GM12865 (cell line): ENCODE measurements at regions not wholly inside any gene's neighbourhood (a gene's known extent, or its start where the extent isn't known, plus 50 kb on each side); places are given as distances from the start of the nearest gene placed in this dataset.

Source experiments
- DNase-seq: peaks from one replicate; pipeline ENCODE4 v3.0.0; 2010; ENCODE audit warnings: low read depth
- H3K4me3 ChIP-seq: 2 replicates; pipeline ENCODE4 v1.5.1; 2011; ENCODE audit warnings: mild to moderate bottlenecking, low read depth, low read length, control low read depth
- TF ChIP-seq, protein P1 (sequence below): IDR thresholded peaks from 2 replicates; pipeline ENCODE4 v1.5.1; 2011; ENCODE audit warnings: low read length, control low read depth, low read depth, inconsistent platforms; ENCODE audit not compliant: insufficient read depth; ENCODE audit errors: missing control alignments

- TF ChIP-seq, protein P1, sequence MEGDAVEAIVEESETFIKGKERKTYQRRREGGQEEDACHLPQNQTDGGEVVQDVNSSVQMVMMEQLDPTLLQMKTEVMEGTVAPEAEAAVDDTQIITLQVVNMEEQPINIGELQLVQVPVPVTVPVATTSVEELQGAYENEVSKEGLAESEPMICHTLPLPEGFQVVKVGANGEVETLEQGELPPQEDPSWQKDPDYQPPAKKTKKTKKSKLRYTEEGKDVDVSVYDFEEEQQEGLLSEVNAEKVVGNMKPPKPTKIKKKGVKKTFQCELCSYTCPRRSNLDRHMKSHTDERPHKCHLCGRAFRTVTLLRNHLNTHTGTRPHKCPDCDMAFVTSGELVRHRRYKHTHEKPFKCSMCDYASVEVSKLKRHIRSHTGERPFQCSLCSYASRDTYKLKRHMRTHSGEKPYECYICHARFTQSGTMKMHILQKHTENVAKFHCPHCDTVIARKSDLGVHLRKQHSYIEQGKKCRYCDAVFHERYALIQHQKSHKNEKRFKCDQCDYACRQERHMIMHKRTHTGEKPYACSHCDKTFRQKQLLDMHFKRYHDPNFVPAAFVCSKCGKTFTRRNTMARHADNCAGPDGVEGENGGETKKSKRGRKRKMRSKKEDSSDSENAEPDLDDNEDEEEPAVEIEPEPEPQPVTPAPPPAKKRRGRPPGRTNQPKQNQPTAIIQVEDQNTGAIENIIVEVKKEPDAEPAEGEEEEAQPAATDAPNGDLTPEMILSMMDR: no peak
- H3K4me3 ChIP-seq: no peak overlapping the region
- no peak for DNase-seq
Observed at GRCh38 chr15:61769557-61769956, 290.7 kb downstream of the VPS13C start.

GRCh38 chr15:61768131-61768530, 292.1 kb downstream of the VPS13C start:
- no peak overlapping the region for H3K4me3 ChIP-seq
- TF ChIP-seq, protein P1: no peak
- DNase-seq: no peak

GRCh38 chr15:61764981-61765380, 295.3 kb downstream of the VPS13C start:
- no peak for DNase-seq
- TF ChIP-seq, protein P1: no peak
- no peak overlapping the region for H3K4me3 ChIP-seq

DNA sequence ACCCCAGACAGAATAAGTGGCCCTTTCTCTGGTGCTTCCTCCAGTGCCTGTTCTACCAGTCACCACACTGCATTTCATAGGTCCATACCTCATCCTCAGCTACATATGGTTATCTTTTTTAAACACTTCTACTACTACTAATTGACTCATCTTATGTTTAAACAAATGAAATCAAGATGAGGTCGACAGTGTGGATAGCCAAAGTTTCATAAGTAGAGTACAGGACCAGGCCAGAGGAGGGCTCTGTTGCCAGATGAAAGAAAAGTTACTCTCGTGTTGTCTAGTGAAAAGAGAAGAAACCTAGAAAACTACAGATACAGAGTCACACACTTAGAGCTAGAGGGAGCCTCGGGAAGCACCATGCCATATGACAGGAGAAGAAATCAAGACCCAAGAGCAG, 296.1 kb downstream of the VPS13C start:
- no peak overlapping the region for H3K4me3 ChIP-seq
- no peak for DNase-seq
- TF ChIP-seq, protein P1: no peak

GRCh38 chr15:61762676-61763075, 297.6 kb downstream of the VPS13C start:
- no peak for DNase-seq
- TF ChIP-seq, protein P1: no peak
- no peak overlapping the region for H3K4me3 ChIP-seq

- no peak for DNase-seq
- H3K4me3 ChIP-seq: no peak overlapping the region
- TF ChIP-seq, protein P1: no peak
Observed at GRCh38 chr15:61759639-61760038, 300.6 kb downstream of the VPS13C start.

DNA sequence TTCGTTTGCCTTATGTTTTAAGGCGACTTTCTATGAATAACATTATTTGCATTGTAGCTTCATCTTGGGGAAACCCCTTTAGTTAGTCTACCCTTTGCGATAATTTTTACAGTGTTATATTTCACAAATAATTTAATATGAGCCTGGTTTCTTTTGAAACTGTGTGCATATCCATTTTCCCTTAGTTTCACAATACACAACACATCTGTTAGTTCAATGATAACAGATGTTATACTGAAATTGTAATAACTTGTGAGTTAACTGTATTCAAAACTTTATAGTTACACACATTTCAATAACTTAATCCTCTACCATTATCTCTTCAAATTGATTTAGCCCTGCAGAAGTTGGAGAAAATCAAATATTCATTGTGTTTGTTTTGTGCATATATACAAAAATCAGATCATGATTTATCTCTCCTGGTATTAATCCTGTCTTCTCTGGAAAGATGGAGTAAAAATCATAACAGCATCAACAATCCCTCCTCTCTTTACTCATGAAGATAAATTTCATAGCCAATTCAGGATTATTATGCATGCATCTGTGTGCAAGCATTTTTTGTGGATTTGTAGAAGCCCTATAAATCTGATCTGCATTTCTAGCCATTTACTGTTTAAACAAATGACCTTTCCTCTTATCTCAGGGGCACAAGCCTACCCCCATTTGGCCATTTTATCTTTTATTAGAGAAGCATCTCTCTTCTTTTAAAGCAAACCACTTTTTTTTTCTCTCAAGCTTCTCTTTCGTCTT, 304.0 kb downstream of the VPS13C start:
- DNase-seq: no peak
- H3K4me3 ChIP-seq: no peak overlapping the region
- TF ChIP-seq, protein P1: no peak
